Uterus (tissue), 2 donors: ENCODE measurements at regions not wholly inside any gene's neighbourhood (a gene's known extent, or its start where the extent isn't known, plus 50 kb on each side); places are given as distances from the start of the nearest gene placed in this dataset.

Experiments used
- CTCF ChIP-seq, 4 experiments: fragments of 200-600 bp in 2 of 4; fragments of 450-650 bp in 2 of 4; sonication (generic) in 2 of 4; IDR thresholded peaks; one replicate each; pipeline ENCODE4 v1.5.1; 2016 to 2019; ENCODE audit warnings: antibody characterized with exemption in 4 of 4, mild to moderate bottlenecking in 2 of 4, moderate library complexity in 1 of 4
- POLR2A ChIP-seq, 2 donors: fragments of 450-650 bp; IDR thresholded peaks; one replicate each; pipeline ENCODE4 v1.6.1; 2016; ENCODE audit warnings: antibody characterized with exemption in 2 of 2, mild to moderate bottlenecking in 1 of 2, moderate library complexity in 1 of 2

- TF ChIP-seq POLR2A (IDR thresholded peaks at IDR 0.05) (no peak), CTCF (IDR thresholded peaks at IDR 0.05) (no peak)
These were observed 296.4 kb downstream of the ACTL7B start for GRCh38 chr9:108559432-108559831.
